LNCaP clone FGC (cell line): ENCODE measurements at regions not wholly inside any gene's neighbourhood (a gene's known extent, or its start where the extent isn't known, plus 50 kb on each side); places are given as distances from the start of the nearest gene placed in this dataset.

ENCODE experiments used
- DNase-seq: peaks from one replicate; pipeline ENCODE4 v3.0.0-alpha.2; 2011; ENCODE audit warnings: low read depth
- H3K4me3 ChIP-seq: 2 replicates; pipeline ENCODE4 v1.5.1; 2011; ENCODE audit warnings: mild to moderate bottlenecking, low read depth, low read length, control low read depth
- CTCF ChIP-seq: IDR thresholded peaks from 2 replicates; pipeline ENCODE4 v1.5.1; 2012; ENCODE audit warnings: mild to moderate bottlenecking; ENCODE audit not compliant: control insufficient read depth, insufficient read depth; ENCODE audit errors: extremely low read depth

DNA sequence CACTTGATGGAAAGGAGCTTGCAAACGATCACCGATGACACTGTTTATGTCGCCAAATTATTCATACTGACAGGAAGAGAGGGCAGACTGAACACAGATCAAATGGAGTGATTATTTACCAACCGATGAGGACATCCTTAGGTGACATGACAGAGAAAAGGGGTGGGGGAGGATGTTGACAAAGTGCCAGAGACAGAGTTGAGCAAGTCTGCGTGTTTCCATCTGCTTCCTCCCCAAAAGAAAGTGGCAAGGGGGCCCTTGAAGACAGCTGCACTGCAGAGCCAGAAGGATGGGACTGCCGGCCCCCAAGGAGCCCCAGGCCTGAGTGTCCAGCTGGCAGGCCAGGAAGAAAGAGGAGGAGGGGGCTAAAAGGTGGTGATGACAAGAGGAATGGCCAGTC is 191.0 kb upstream of the RPL38 start:
- H3K4me3 ChIP-seq, result no peak overlapping the region
- DNase-seq, result no peak
- no peak for TF ChIP-seq CTCF

GRCh38 chr17:74015316-74015715 is 188.2 kb upstream of the RPL38 start:
- no peak overlapping the region for H3K4me3 ChIP-seq
- no peak for TF ChIP-seq CTCF
- no peak for DNase-seq

GRCh38 chr17:74015990-74016389 is 187.5 kb upstream of the RPL38 start:
- TF ChIP-seq CTCF, result no peak
- H3K4me3 ChIP-seq, result no peak overlapping the region
- DNase-seq, result no peak

DNA sequence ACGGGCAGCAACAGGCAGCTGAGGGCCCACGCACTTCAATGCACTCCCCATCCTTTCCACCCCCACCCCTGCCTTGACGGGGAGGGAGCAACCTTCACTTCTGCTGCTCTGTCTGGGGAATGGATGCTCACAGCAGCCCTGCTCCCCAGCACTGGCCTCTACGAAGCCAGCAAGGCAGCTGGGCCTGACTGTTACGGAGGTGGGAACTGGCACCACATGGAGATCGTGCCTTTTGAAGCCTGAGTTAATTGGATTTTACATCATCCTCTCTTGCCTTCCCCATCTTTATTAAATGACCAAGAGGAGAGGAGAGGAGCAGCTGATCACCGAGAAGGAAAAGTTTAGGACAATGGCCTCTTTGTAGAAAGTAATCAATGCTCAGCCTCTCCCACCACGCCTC is 187.0 kb upstream of the RPL38 start:
- no peak for TF ChIP-seq CTCF
- DNase-seq, result no peak
- H3K4me3 ChIP-seq, result no peak overlapping the region

DNA sequence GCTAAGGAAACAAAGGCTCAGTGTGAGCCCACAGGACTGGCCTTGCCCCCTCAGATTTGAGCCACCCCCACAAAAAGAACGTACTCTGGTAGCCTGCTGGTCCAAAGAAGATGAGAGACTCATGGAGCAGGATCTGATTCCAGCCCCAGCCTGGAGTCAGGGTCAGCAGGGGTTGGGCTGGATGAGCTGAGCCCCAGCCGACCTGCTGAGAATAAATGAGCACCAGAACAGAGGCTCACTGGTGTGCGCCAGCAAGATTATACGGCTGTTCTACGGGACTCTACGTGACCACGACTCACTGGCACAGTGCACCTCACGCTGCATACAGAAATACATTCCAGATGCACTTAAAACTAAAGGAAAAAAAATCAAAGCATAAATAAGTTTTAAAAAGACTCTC is 186.0 kb upstream of the RPL38 start:
- DNase-seq, result no peak
- TF ChIP-seq CTCF, result no peak
- no peak overlapping the region for H3K4me3 ChIP-seq

- DNase-seq, result no peak
- TF ChIP-seq CTCF, result no peak
- H3K4me3 ChIP-seq, result no peak overlapping the region
Measured at GRCh38 chr17:74018115-74018514, 185.4 kb upstream of the RPL38 start.

DNA sequence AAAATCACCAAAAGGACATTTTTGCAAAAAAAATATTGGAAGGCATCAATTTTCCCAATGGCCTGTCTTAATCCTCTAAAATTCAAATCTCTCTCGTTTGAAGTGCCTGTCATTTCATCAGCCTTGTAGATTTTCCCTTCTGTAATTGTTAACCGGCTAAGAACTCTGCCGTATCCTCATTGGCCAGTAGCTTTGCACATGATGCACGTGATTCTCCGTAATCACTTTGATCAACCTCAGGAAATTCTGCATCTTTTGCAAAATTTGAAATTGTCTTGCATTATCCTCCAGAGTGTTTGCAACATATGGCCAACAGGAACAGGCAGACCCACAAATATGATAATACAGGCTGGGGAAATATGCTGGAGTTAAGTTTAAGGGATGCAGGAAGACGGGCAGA is 184.2 kb upstream of the RPL38 start:
- DNase-seq, result no peak
- TF ChIP-seq CTCF, result no peak

More for the DNA sequence above, 184.2 kb upstream of the RPL38 start:
- H3K4me3 ChIP-seq, result no peak overlapping the region
